ENCODE measurements at regions not wholly inside any gene's neighbourhood (a gene's known extent, or its start where the extent isn't known, plus 50 kb on each side); places are given as distances from the start of the nearest gene placed in this dataset.

DNA sequence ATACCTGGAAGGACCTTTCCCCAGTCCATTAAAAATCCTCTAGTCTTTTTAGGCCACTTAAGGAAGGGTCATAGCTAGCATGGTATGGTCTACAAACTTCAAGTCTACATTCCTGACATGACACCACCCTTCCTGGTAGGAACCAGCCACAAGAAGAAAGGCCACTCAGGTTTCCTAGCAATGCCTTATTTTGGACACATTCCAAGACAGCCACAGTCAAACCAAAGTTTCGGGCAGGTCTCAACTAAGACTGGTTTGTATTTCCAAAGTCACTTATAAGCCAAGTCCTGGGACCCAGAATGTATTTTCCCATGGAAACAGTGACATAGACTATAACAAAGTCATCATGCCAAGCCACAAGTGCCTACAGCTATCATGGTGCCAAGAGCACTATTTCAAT lies 50.6 kb upstream of the SLC44A3 start:
- 0% methylated on average over 1 of the region's 1 CpG for WGBS, 2 donors
- peaks cover 29 to 31% of the 10 kb centered on the region in 2 donors for H3K4me1 ChIP-seq
- no peak overlapping the region for H3K4me3 ChIP-seq (replicated peaks in 1 of 3)
- no peaks in the 10 kb centered on the region for H3K36me3 ChIP-seq
- H3K27me3 ChIP-seq: no peaks in the 10 kb centered on the region
- TF ChIP-seq POLR2A (IDR thresholded peaks at IDR 0.05): no peak
- TF ChIP-seq, protein P1, sequence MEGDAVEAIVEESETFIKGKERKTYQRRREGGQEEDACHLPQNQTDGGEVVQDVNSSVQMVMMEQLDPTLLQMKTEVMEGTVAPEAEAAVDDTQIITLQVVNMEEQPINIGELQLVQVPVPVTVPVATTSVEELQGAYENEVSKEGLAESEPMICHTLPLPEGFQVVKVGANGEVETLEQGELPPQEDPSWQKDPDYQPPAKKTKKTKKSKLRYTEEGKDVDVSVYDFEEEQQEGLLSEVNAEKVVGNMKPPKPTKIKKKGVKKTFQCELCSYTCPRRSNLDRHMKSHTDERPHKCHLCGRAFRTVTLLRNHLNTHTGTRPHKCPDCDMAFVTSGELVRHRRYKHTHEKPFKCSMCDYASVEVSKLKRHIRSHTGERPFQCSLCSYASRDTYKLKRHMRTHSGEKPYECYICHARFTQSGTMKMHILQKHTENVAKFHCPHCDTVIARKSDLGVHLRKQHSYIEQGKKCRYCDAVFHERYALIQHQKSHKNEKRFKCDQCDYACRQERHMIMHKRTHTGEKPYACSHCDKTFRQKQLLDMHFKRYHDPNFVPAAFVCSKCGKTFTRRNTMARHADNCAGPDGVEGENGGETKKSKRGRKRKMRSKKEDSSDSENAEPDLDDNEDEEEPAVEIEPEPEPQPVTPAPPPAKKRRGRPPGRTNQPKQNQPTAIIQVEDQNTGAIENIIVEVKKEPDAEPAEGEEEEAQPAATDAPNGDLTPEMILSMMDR (IDR thresholded peaks at IDR 0.05): no peak
- intact Hi-C loops (cut with DNase I): no loop called here
- H3K27ac ChIP-seq: peak overlapping the region in 1 of 3 donors; percentile 88
- DNase-seq: no peak
- no peaks in the 10 kb centered on the region for H3K9me3 ChIP-seq

- Histone ChIP-seq H3K4me1 (peaks cover 22 to 23% of the 10 kb centered on the region in 2 donors), H3K36me3 (no peaks in the 10 kb centered on the region), H3K27me3 (no peaks in the 10 kb centered on the region), H3K9me3 (no peaks in the 10 kb centered on the region), H3K4me3 (replicated peaks in 1 of 3) (no peak overlapping the region), H3K27ac (no peak overlapping the region)
- 79 to 88% methylated on average over 4 of the region's 4 CpGs for WGBS, 2 donors
- intact Hi-C loops (cut with DNase I): no loop called here
- no peak for DNase-seq
- TF ChIP-seq, protein P1 (IDR thresholded peaks at IDR 0.05): no peak
- TF ChIP-seq POLR2A (IDR thresholded peaks at IDR 0.05): no peak
These were observed 52.1 kb upstream of the SLC44A3 start for GRCh38 chr1:94768036-94768435.

DNA sequence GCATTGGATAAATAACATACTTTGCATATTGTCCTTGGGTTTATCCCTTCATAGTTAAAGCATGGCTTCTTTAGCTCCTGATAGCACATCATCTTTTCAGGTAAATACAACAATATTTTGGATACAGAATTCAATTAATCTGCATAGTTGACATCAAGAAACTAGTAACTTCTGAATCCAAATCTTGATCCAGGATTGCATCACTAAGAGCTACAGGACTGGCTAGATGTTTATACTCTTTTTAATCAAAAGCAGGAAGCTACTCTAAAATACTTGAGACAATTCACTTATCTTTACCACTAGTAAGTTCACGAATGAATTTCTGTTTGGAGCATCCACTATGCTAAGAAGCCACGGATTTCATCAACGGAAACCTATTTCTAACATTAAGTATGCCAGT lies 54.2 kb upstream of the SLC44A3 start:
- intact Hi-C loops (cut with DNase I): no loop called here
- WGBS, 2 donors: 84 to 92% methylated on average over 3 of the region's 3 CpGs
- H3K36me3 ChIP-seq: no peaks in the 10 kb centered on the region
- H3K27ac ChIP-seq: no peak overlapping the region
- H3K4me3 ChIP-seq (replicated peaks in 1 of 3): no peak overlapping the region
- DNase-seq: no peak
- no peaks in the 10 kb centered on the region for H3K27me3 ChIP-seq
- H3K4me1 ChIP-seq: peaks cover 6 to 7% of the 10 kb centered on the region in 2 donors
- TF ChIP-seq POLR2A (IDR thresholded peaks at IDR 0.05): no peak
- TF ChIP-seq, protein P1 (IDR thresholded peaks at IDR 0.05): no peak
- no peaks in the 10 kb centered on the region for H3K9me3 ChIP-seq

GRCh38 chr1:94759188-94759587 lies 61.0 kb upstream of the SLC44A3 start:
- Histone ChIP-seq H3K27ac (no peak overlapping the region), H3K9me3 (no peaks in the 10 kb centered on the region), H3K4me3 (replicated peaks in 1 of 3) (no peak overlapping the region), H3K4me1 (peaks cover 18 to 30% of the 10 kb centered on the region in 2 donors), H3K36me3 (no peaks in the 10 kb centered on the region), H3K27me3 (no peaks in the 10 kb centered on the region)
- intact Hi-C loops (cut with DNase I): no loop called here
- no peak for TF ChIP-seq POLR2A (IDR thresholded peaks at IDR 0.05)
- TF ChIP-seq, protein P1 (IDR thresholded peaks at IDR 0.05): no peak
- no peak for DNase-seq

GRCh38 chr1:94757931-94758330 lies 62.2 kb upstream of the SLC44A3 start:
- peaks cover 31 to 43% of the 10 kb centered on the region in 2 donors for H3K4me1 ChIP-seq
- no peaks in the 10 kb centered on the region for H3K9me3 ChIP-seq
- TF ChIP-seq, protein P1 (IDR thresholded peaks at IDR 0.05): no peak
- TF ChIP-seq POLR2A (IDR thresholded peaks at IDR 0.05): no peak
- WGBS, 2 donors: 32 to 52% methylated on average over 7 of the region's 7 CpGs
- H3K27me3 ChIP-seq: no peaks in the 10 kb centered on the region
- H3K27ac ChIP-seq: peak overlapping the region in 2 of 3 donors; percentile 15 to 35
- DNase-seq: no peak
- intact Hi-C loops (cut with DNase I): no loop called here
- no peak overlapping the region for H3K4me3 ChIP-seq (replicated peaks in 1 of 3)
- no peaks in the 10 kb centered on the region for H3K36me3 ChIP-seq

All from thyroid gland (tissue), 4 donors.